ENCODE measurements at regions not wholly inside any gene's neighbourhood (a gene's known extent, or its start where the extent isn't known, plus 50 kb on each side); places are given as distances from the start of the nearest gene placed in this dataset.

DNA sequence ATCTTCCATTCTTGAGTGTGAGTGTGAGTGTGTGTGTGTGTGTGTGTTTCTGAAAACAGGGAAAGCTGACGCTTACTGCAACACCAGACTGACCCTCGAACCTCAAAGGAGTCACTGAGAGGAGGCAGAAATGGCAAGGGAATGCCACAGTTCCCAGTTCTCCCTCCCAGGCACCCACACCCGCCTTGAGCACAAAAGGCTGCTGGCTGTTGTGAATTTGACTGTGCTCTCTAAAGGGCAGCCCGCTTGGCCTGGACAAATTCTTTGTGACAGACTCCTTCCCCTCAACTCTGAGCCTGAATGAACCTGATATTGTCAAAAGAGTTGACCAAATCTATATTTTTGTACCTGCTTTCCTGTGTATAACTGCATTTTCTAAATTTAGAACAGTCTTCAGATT is 245.7 kb upstream of the IRX2 start:
- ChIA-PET CTCF (no interaction called here), POLR2A (no interaction called here)
- no peak for DNase-seq (ENCODE audit: extremely low spot score)

DNA sequence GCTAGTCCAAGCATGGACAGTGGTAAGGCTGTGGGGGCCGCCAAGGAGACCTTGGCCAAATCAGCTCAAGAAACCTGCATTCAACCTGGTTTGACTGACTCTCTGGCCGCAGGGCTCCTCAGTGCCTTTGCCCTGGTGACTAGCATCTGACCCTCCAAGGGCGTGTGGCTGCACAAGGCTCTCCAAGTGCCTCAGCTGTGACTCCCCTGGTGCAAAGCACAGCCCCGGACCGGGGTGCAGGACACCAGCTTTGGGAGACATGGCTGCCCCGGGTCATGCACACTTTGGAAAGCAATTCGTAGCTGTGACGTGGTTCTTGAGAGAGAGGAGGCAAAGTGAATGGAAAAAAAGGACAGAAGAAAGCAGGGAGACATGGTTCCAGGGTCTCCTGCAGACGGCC is 245.2 kb upstream of the IRX2 start:
- ChIA-PET POLR2A (no interaction called here), CTCF (interaction anchor here (1.1 kb wide), 1 partner anchor 17 kb away, joined by 3 read pairs; no protein-coding TSS in a partner anchor)
- TF ChIP-seq TARDBP (IDR thresholded peaks at IDR 0.05) = no peak
- TF ChIP-seq ARNT (IDR thresholded peaks at IDR 0.05) = no peak
- TF ChIP-seq FOXA1 (IDR thresholded peaks at IDR 0.05) = no peak
- TF ChIP-seq ELF4 (IDR thresholded peaks at IDR 0.05) = no peak
- TF ChIP-seq FOXM1 (IDR thresholded peaks at IDR 0.05; ENCODE audit: borderline replicate concordance) = no peak
- no peak for TF ChIP-seq SP1 (IDR thresholded peaks at IDR 0.05)
- no peak for TF ChIP-seq LEF1 (IDR thresholded peaks at IDR 0.05; ENCODE audit: borderline replicate concordance)
- TF ChIP-seq, protein P1, sequence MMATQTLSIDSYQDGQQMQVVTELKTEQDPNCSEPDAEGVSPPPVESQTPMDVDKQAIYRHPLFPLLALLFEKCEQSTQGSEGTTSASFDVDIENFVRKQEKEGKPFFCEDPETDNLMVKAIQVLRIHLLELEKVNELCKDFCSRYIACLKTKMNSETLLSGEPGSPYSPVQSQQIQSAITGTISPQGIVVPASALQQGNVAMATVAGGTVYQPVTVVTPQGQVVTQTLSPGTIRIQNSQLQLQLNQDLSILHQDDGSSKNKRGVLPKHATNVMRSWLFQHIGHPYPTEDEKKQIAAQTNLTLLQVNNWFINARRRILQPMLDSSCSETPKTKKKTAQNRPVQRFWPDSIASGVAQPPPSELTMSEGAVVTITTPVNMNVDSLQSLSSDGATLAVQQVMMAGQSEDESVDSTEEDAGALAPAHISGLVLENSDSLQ (IDR thresholded peaks at IDR 0.05) = no peak
- DNase-seq (ENCODE audit: extremely low spot score) = no peak

More for the DNA sequence above, 245.7 kb upstream of the IRX2 start:
- no peak for TF ChIP-seq SP1 (IDR thresholded peaks at IDR 0.05)
- TF ChIP-seq BHLHE40 (IDR thresholded peaks at IDR 0.05; ENCODE audit: borderline replicate concordance) = no peak
- TF ChIP-seq, protein P1 (IDR thresholded peaks at IDR 0.05) = no peak
- no peak for TF ChIP-seq NFRKB (IDR thresholded peaks at IDR 0.05)
- no peak for TF ChIP-seq LEF1 (IDR thresholded peaks at IDR 0.05; ENCODE audit: borderline replicate concordance)
- no peak for TF ChIP-seq L3MBTL2 (conservative IDR thresholded peaks at IDR 0.05)
- TF ChIP-seq TARDBP (IDR thresholded peaks at IDR 0.05) = no peak
- no peak for TF ChIP-seq CTBP1 (IDR thresholded peaks at IDR 0.05; ENCODE audit: borderline replicate concordance)
- TF ChIP-seq ZNF384 (IDR thresholded peaks at IDR 0.05) = no peak
- TF ChIP-seq FOXA1 (IDR thresholded peaks at IDR 0.05) = no peak
- TF ChIP-seq HDGF (IDR thresholded peaks at IDR 0.05; ENCODE audit: borderline replicate concordance) = no peak
- TF ChIP-seq ELF4 (IDR thresholded peaks at IDR 0.05) = no peak
- TF ChIP-seq FOXM1 (IDR thresholded peaks at IDR 0.05; ENCODE audit: borderline replicate concordance) = no peak

DNA sequence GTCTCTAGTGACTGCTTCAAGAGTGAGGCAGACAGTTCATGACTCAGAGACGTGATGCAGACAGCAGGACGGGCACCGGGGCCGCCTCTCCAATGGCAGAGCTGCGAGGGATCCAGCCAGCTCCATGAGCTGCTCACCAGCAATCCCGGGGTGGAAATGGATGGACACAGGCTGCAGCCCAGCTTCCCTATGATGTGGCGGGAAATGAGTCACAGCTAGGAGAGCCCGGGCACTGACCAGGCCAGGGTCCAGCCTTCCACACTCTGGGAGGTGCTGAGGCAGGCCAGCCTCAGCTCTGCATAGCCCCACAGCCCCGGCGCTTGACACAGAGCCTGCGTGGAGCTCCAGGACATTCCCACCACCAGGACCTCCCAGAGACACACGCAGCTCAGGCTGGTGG is 244.8 kb upstream of the IRX2 start:
- POLR2A ChIA-PET = no interaction called here
- CTCF ChIA-PET = interaction anchor here (1.1 kb wide), 1 partner anchor 17 kb away, joined by 3 read pairs; no protein-coding TSS in a partner anchor
- TF ChIP-seq SP1 (IDR thresholded peaks at IDR 0.05) = no peak
- TF ChIP-seq, protein P1 (IDR thresholded peaks at IDR 0.05) = no peak
- no peak for TF ChIP-seq ZNF384 (IDR thresholded peaks at IDR 0.05)
- TF ChIP-seq FOXA1 (IDR thresholded peaks at IDR 0.05) = no peak
- TF ChIP-seq ELF4 (IDR thresholded peaks at IDR 0.05) = no peak
- no peak for TF ChIP-seq FOXK2 (IDR thresholded peaks at IDR 0.05)
- TF ChIP-seq HDGF (IDR thresholded peaks at IDR 0.05; ENCODE audit: borderline replicate concordance) = no peak
- TF ChIP-seq TARDBP (IDR thresholded peaks at IDR 0.05) = no peak
- TF ChIP-seq FOXM1 (IDR thresholded peaks at IDR 0.05; ENCODE audit: borderline replicate concordance) = no peak
- TF ChIP-seq L3MBTL2 (conservative IDR thresholded peaks at IDR 0.05) = no peak
- no peak for TF ChIP-seq BHLHE40 (IDR thresholded peaks at IDR 0.05; ENCODE audit: borderline replicate concordance)
- no peak for TF ChIP-seq ARNT (IDR thresholded peaks at IDR 0.05)
- no peak for TF ChIP-seq NFRKB (IDR thresholded peaks at IDR 0.05)
- TF ChIP-seq SUZ12 (IDR thresholded peaks at IDR 0.05) = no peak
- no peak for TF ChIP-seq LEF1 (IDR thresholded peaks at IDR 0.05; ENCODE audit: borderline replicate concordance)
- no peak for DNase-seq (ENCODE audit: extremely low spot score)

DNA sequence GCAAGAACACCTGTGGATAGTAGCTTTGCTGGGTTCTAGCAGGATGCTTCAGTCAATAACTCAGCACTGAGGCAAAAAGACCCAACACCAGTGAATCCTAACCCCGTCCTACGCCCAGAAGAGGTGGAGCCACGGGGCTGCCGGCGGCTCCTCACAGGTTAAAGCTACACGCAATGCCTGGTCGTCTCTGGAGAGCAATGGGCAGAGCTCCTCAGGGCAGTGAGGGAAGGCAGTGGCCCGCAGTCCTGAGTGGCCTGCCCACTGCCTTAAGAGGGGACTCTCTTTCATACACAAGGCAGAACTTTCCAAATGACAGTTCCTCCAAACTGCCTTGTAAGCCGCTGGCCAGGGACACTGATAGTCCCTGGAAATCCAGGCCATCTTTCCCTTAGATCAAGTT is 244.2 kb upstream of the IRX2 start:
- CTCF ChIA-PET = interaction anchor here (1.1 kb wide), 1 partner anchor 16 kb away, joined by 3 read pairs; no protein-coding TSS in a partner anchor
- TF ChIP-seq HDGF (IDR thresholded peaks at IDR 0.05; ENCODE audit: borderline replicate concordance) (no peak), ZNF384 (IDR thresholded peaks at IDR 0.05) (no peak), LEF1 (IDR thresholded peaks at IDR 0.05; ENCODE audit: borderline replicate concordance) (no peak), FOXA1 (IDR thresholded peaks at IDR 0.05) (no peak), ELF4 (IDR thresholded peaks at IDR 0.05) (no peak), CTBP1 (IDR thresholded peaks at IDR 0.05; ENCODE audit: borderline replicate concordance) (no peak), SUZ12 (IDR thresholded peaks at IDR 0.05) (no peak), TARDBP (IDR thresholded peaks at IDR 0.05) (no peak), FOXM1 (IDR thresholded peaks at IDR 0.05; ENCODE audit: borderline replicate concordance) (no peak), NFRKB (IDR thresholded peaks at IDR 0.05) (no peak), FOXK2 (IDR thresholded peaks at IDR 0.05) (no peak), SP1 (IDR thresholded peaks at IDR 0.05) (no peak), ARNT (IDR thresholded peaks at IDR 0.05) (no peak), L3MBTL2 (conservative IDR thresholded peaks at IDR 0.05) (no peak), BHLHE40 (IDR thresholded peaks at IDR 0.05; ENCODE audit: borderline replicate concordance) (no peak)
- TF ChIP-seq, protein P1 (IDR thresholded peaks at IDR 0.05) = no peak
- POLR2A ChIA-PET = no interaction called here
- no peak for DNase-seq (ENCODE audit: extremely low spot score)

DNA sequence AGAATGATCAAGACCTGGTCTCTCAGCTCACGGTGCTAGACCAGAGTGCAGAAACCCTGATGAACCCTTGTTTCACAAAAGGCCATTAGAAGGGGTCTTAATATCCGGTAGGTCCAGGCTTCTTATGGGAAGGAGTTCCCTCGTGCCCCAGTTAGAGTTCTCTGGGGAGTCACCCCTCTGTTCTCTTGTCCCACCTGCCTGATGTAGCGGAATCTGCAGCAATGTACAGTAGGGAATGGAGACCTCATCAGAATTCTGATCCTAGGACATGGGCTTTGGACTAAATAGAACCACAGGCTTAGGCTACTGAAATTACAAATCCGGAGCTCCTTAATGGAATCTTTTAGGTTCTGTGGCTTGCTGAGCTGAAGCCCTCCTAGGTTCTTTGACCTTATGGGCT is 243.6 kb upstream of the IRX2 start:
- TF ChIP-seq HDGF (IDR thresholded peaks at IDR 0.05; ENCODE audit: borderline replicate concordance) (no peak), ARNT (IDR thresholded peaks at IDR 0.05) (no peak), CTBP1 (IDR thresholded peaks at IDR 0.05; ENCODE audit: borderline replicate concordance) (no peak), FOXK2 (IDR thresholded peaks at IDR 0.05) (no peak), BHLHE40 (IDR thresholded peaks at IDR 0.05; ENCODE audit: borderline replicate concordance) (no peak), LEF1 (IDR thresholded peaks at IDR 0.05; ENCODE audit: borderline replicate concordance) (no peak), FOXA1 (IDR thresholded peaks at IDR 0.05) (no peak), SUZ12 (IDR thresholded peaks at IDR 0.05) (no peak), ZNF384 (IDR thresholded peaks at IDR 0.05) (no peak), TARDBP (IDR thresholded peaks at IDR 0.05) (no peak), ELF4 (IDR thresholded peaks at IDR 0.05) (no peak)
- TF ChIP-seq, protein P1 (IDR thresholded peaks at IDR 0.05) = no peak
- CTCF ChIA-PET = no interaction called here
- no peak for DNase-seq (ENCODE audit: extremely low spot score)
- POLR2A ChIA-PET = no interaction called here

Data from HEK293T (cell line).